Activated naive CD4-positive, alpha-beta T cell treated with anti-CD3 and anti-CD28 coated beads for 36 hours (primary cell): ENCODE measurements at regions not wholly inside any gene's neighbourhood (a gene's known extent, or its start where the extent isn't known, plus 50 kb on each side); places are given as distances from the start of the nearest gene placed in this dataset.
"Not testable (repeated sequence)": the region's sequence is repeated elsewhere in the genome, so short reads cannot be mapped to it uniquely, and the experiment has no call there.

Experiments
- CTCF ChIA-PET: fragments of 350-600 bp; sonication (Branson Sonifier 250); formaldehyde crosslinking; loops from one replicate; lab custom pipeline; 2021; ENCODE audit warnings: antibody characterized with exemption; lab: Charles Lee
- DNase-seq: peaks from one replicate; pipeline ENCODE4 v3.0.0-alpha.2; 2020
- H3K27ac Mint-ChIP-seq: one replicate; pipeline ENCODE4 v1.8.0; 2021; ENCODE audit warnings: mild to moderate bottlenecking, mixed read lengths
- H3K27me3 Mint-ChIP-seq: one replicate; pipeline ENCODE4 v1.8.0; 2021; ENCODE audit warnings: low read depth, mixed read lengths
- H3K36me3 Mint-ChIP-seq: one replicate; pipeline ENCODE4 v1.8.0; 2021; ENCODE audit warnings: low read depth, mixed read lengths
- H3K4me1 Mint-ChIP-seq: one replicate; pipeline ENCODE4 v1.8.0; 2021; ENCODE audit warnings: low read depth, mixed read lengths
- H3K4me3 Mint-ChIP-seq: one replicate; pipeline ENCODE4 v1.8.0; 2021; ENCODE audit warnings: mild to moderate bottlenecking, moderate library complexity, mixed read lengths
- H3K9me3 Mint-ChIP-seq: one replicate; pipeline ENCODE4 v1.8.0; 2021; ENCODE audit warnings: mixed read lengths
- intact Hi-C: fragments of 100-400 bp; cut with micrococcal nuclease; formaldehyde crosslinking; loops from one replicate; pipeline ENCODE4 v1.15.1; 2023

- no peak overlapping the region for H3K4me3 Mint-ChIP-seq
- DNase-seq: peak; percentile 6
- CTCF ChIA-PET: interaction anchor here (0.6 kb wide), 1 partner anchor 181 kb away, joined by 3 read pairs; no protein-coding TSS in a partner anchor
- H3K36me3 Mint-ChIP-seq: no peaks in the 10 kb centered on the region
- H3K4me1 Mint-ChIP-seq: peaks cover 17% of the 10 kb centered on the region
- H3K27me3 Mint-ChIP-seq: no peaks in the 10 kb centered on the region
- H3K9me3 Mint-ChIP-seq: no peaks in the 10 kb centered on the region
- intact Hi-C loops: loop anchor here (2.0 kb wide), 1 partner anchor 44 kb away; no protein-coding TSS in a partner anchor
- peak overlapping the region; percentile 21 for H3K27ac Mint-ChIP-seq
These were observed 993.9 kb upstream of the ACO1 start for GRCh38 chr9:31390403-31391025.

- Mint-ChIP-seq H3K27me3 (no peaks in the 10 kb centered on the region), H3K4me1 (peaks cover 17% of the 10 kb centered on the region), H3K27ac (no peak overlapping the region), H3K4me3 (no peak overlapping the region), H3K36me3 (no peaks in the 10 kb centered on the region), H3K9me3 (no peaks in the 10 kb centered on the region)
- CTCF ChIA-PET: no interaction called here
- no peak for DNase-seq
- intact Hi-C loops: no loop called here
These were observed 991.2 kb upstream of the ACO1 start for GRCh38 chr9:31393240-31393639.

GRCh38 chr9:31394015-31394473 is 990.4 kb upstream of the ACO1 start:
- intact Hi-C loops: no loop called here
- H3K27me3 Mint-ChIP-seq: no peaks in the 10 kb centered on the region
- H3K9me3 Mint-ChIP-seq: no peaks in the 10 kb centered on the region
- DNase-seq: no peak
- CTCF ChIA-PET: no interaction called here
- no peak overlapping the region for H3K4me3 Mint-ChIP-seq
- H3K36me3 Mint-ChIP-seq: no peaks in the 10 kb centered on the region
- H3K27ac Mint-ChIP-seq: no peak overlapping the region
- peaks cover 17% of the 10 kb centered on the region for H3K4me1 Mint-ChIP-seq

- CTCF ChIA-PET: no interaction called here
- DNase-seq: no peak
- Mint-ChIP-seq H3K9me3 (peaks cover 3% of the 10 kb centered on the region), H3K4me3 (no peak overlapping the region), H3K4me1 (peaks cover 5% of the 10 kb centered on the region), H3K27me3 (no peaks in the 10 kb centered on the region), H3K27ac (no peak overlapping the region), H3K36me3 (no peaks in the 10 kb centered on the region)
- intact Hi-C loops: no loop called here
These were observed 972.4 kb upstream of the ACO1 start for GRCh38 chr9:31412081-31412480.

GRCh38 chr9:31415164-31415563 is 969.3 kb upstream of the ACO1 start:
- no peaks in the 10 kb centered on the region for H3K27me3 Mint-ChIP-seq
- H3K4me3 Mint-ChIP-seq: no peak overlapping the region
- intact Hi-C loops: no loop called here
- no peak overlapping the region for H3K27ac Mint-ChIP-seq
- peaks cover 5% of the 10 kb centered on the region for H3K4me1 Mint-ChIP-seq
- peaks cover 7% of the 10 kb centered on the region for H3K9me3 Mint-ChIP-seq
- DNase-seq: no peak
- no peaks in the 10 kb centered on the region for H3K36me3 Mint-ChIP-seq
- CTCF ChIA-PET: no interaction called here

GRCh38 chr9:31418419-31418818 is 966.0 kb upstream of the ACO1 start:
- CTCF ChIA-PET: no interaction called here
- no peaks in the 10 kb centered on the region for H3K36me3 Mint-ChIP-seq
- peaks cover 5% of the 10 kb centered on the region for H3K4me1 Mint-ChIP-seq
- H3K27ac Mint-ChIP-seq: no peak overlapping the region
- H3K4me3 Mint-ChIP-seq: no peak overlapping the region
- DNase-seq: no peak
- intact Hi-C loops: no loop called here
- H3K27me3 Mint-ChIP-seq: no peaks in the 10 kb centered on the region
- peaks cover 4% of the 10 kb centered on the region for H3K9me3 Mint-ChIP-seq

- H3K4me1 Mint-ChIP-seq: peaks cover 11% of the 10 kb centered on the region
- intact Hi-C loops, DNase-seq, H3K36me3 Mint-ChIP-seq, H3K27ac Mint-ChIP-seq, H3K9me3 Mint-ChIP-seq, H3K27me3 Mint-ChIP-seq, H3K4me3 Mint-ChIP-seq, CTCF ChIA-PET: not testable (repeated sequence)
These were observed 940.6 kb upstream of the ACO1 start for GRCh38 chr9:31443630-31444457.

- H3K27ac Mint-ChIP-seq: no peak overlapping the region
- H3K9me3 Mint-ChIP-seq: peaks cover 1% of the 10 kb centered on the region
- intact Hi-C loops: no loop called here
- H3K27me3 Mint-ChIP-seq: no peaks in the 10 kb centered on the region
- no peak overlapping the region for H3K4me3 Mint-ChIP-seq
- CTCF ChIA-PET: no interaction called here
- no peak for DNase-seq
- H3K36me3 Mint-ChIP-seq: no peaks in the 10 kb centered on the region
- H3K4me1 Mint-ChIP-seq: peaks cover 16% of the 10 kb centered on the region
These were observed 939.1 kb upstream of the ACO1 start for GRCh38 chr9:31445357-31445756.

GRCh38 chr9:31445960-31446359 is 938.5 kb upstream of the ACO1 start:
- Mint-ChIP-seq H3K27me3 (no peaks in the 10 kb centered on the region), H3K4me1 (peaks cover 16% of the 10 kb centered on the region), H3K36me3 (no peaks in the 10 kb centered on the region), H3K4me3 (no peak overlapping the region), H3K27ac (no peak overlapping the region), H3K9me3 (peaks cover 1% of the 10 kb centered on the region)
- intact Hi-C loops: no loop called here
- CTCF ChIA-PET: no interaction called here
- DNase-seq: no peak

GRCh38 chr9:31467075-31467474 is 917.4 kb upstream of the ACO1 start:
- no peak for DNase-seq
- H3K4me3 Mint-ChIP-seq: no peak overlapping the region

GRCh38 chr9:31470051-31470450 is 914.4 kb upstream of the ACO1 start:
- Mint-ChIP-seq H3K27ac (no peak overlapping the region), H3K9me3 (peaks cover 4% of the 10 kb centered on the region), H3K27me3 (no peaks in the 10 kb centered on the region), H3K36me3 (no peaks in the 10 kb centered on the region), H3K4me1 (peaks cover 13% of the 10 kb centered on the region), H3K4me3 (no peak overlapping the region)
- CTCF ChIA-PET: no interaction called here
- intact Hi-C loops: no loop called here
- DNase-seq: no peak

More at GRCh38 chr9:31467075-31467474, 917.4 kb upstream of the ACO1 start:
- no peak overlapping the region for H3K27ac Mint-ChIP-seq
- peaks cover 12% of the 10 kb centered on the region for H3K4me1 Mint-ChIP-seq
- no peaks in the 10 kb centered on the region for H3K27me3 Mint-ChIP-seq
- CTCF ChIA-PET: no interaction called here
- no peaks in the 10 kb centered on the region for H3K36me3 Mint-ChIP-seq
- peaks cover 7% of the 10 kb centered on the region for H3K9me3 Mint-ChIP-seq
- intact Hi-C loops: no loop called here

- peaks cover 13% of the 10 kb centered on the region for H3K4me1 Mint-ChIP-seq
- H3K4me3 Mint-ChIP-seq: no peak overlapping the region
- intact Hi-C loops: no loop called here
- H3K27ac Mint-ChIP-seq: no peak overlapping the region
- H3K9me3 Mint-ChIP-seq: no peaks in the 10 kb centered on the region
- CTCF ChIA-PET: no interaction called here
- no peaks in the 10 kb centered on the region for H3K27me3 Mint-ChIP-seq
- H3K36me3 Mint-ChIP-seq: no peaks in the 10 kb centered on the region
- DNase-seq: no peak
These were observed 913.4 kb upstream of the ACO1 start for GRCh38 chr9:31471010-31471409.

- Mint-ChIP-seq H3K4me3 (no peak overlapping the region), H3K36me3 (no peaks in the 10 kb centered on the region), H3K27me3 (no peaks in the 10 kb centered on the region), H3K4me1 (no peaks in the 10 kb centered on the region), H3K27ac (no peak overlapping the region), H3K9me3 (peaks cover 2% of the 10 kb centered on the region)
- no peak for DNase-seq
- CTCF ChIA-PET: no interaction called here
- intact Hi-C loops: no loop called here
These were observed 897.8 kb upstream of the ACO1 start for GRCh38 chr9:31486630-31487029.
